Endothelial cell of umbilical vein (primary cell): ENCODE measurements at regions not wholly inside any gene's neighbourhood (a gene's known extent, or its start where the extent isn't known, plus 50 kb on each side); places are given as distances from the start of the nearest gene placed in this dataset.

Experiments used
- BruUV-seq: library from RNA; stranded (reverse); fragments of 400-500 nt; replicated peaks from 2 replicates; lab custom pipeline; 2021; lab: Mats Ljungman, UMichigan
- CTCF ChIA-PET: fragments of 300-600, 350-600 bp; sonication (Branson Sonifier 250); formaldehyde crosslinking; loops from one replicate; lab custom pipeline; 2021; ENCODE audit warnings: antibody characterized with exemption, inconsistent platforms; lab: Charles Lee
- POLR2A ChIA-PET: fragments of 300-600, 350-600 bp; sonication (Branson Sonifier 250); formaldehyde crosslinking; loops from one replicate; lab custom pipeline; 2021; ENCODE audit warnings: antibody characterized with exemption, inconsistent platforms; lab: Charles Lee
- DNase-seq: peaks from one replicate; pipeline ENCODE4 v3.0.0-alpha.2; 2011; ENCODE audit warnings: low read depth, low spot score
- FAIRE-seq: peaks from 2 replicates; lab custom pipeline; 2011; peaks lifted over from hg19 to GRCh38; lab: Jason Lieb, UNC
- H2AFZ ChIP-seq: 2 replicates; pipeline ENCODE4 v1.6.0; 2012; ENCODE audit warnings: low read depth, low read length, control low read depth, inconsistent platforms
- H3K27ac ChIP-seq: 2 replicates; pipeline ENCODE4 v1.5.1; 2011; ENCODE audit warnings: low read depth, mild to moderate bottlenecking, control low read depth, low read length, moderate library complexity; ENCODE audit not compliant: insufficient read depth
- H3K27me3 ChIP-seq, 2 experiments: 2 replicates each; pipeline versions ENCODE4 v1.6.0 to v1.6.1; 2011; ENCODE audit warnings: low read length in 2 of 2, mixed read lengths in 1 of 2; ENCODE audit not compliant: control insufficient read depth in 2 of 2, insufficient read depth in 2 of 2
- H3K36me3 ChIP-seq, 2 experiments: 2 replicates in 1 of 2; 3 replicates in 1 of 2; pipeline ENCODE4 v1.5.1; 2011; ENCODE audit warnings: low read length in 2 of 2, mild to moderate bottlenecking in 1 of 2, moderate library complexity in 1 of 2; ENCODE audit not compliant: control insufficient read depth in 2 of 2, insufficient read depth in 2 of 2; ENCODE audit errors: extremely low read depth in 1 of 2
- H3K4me1 ChIP-seq: 3 replicates; pipeline ENCODE4 v1.5.1; 2011; ENCODE audit warnings: mild to moderate bottlenecking, low read length; ENCODE audit not compliant: control insufficient read depth, insufficient read depth; ENCODE audit errors: extremely low read depth
- H3K4me2 ChIP-seq: 2 replicates; pipeline ENCODE4 v1.6.1; 2011; ENCODE audit warnings: low read length, control low read depth, mixed read lengths; ENCODE audit not compliant: insufficient read depth
- H3K4me3 ChIP-seq, 3 experiments: fragments of 200-600 bp in 1 of 3; sonication (generic), shearing (Covaris generic) in 1 of 3; replicated peaks in 1 of 3; 2 replicates each; pipeline ENCODE4 v1.5.1; 2011 to 2016; ENCODE audit warnings: control low read depth in 3 of 3, low read length in 3 of 3, mild to moderate bottlenecking in 2 of 3, inconsistent platforms in 1 of 3, low read depth in 1 of 3, moderate library complexity in 1 of 3; ENCODE audit not compliant: insufficient read depth in 1 of 3
- H3K79me2 ChIP-seq: 2 replicates; pipeline ENCODE4 v1.6.0; 2012; ENCODE audit warnings: low read length, inconsistent platforms; ENCODE audit not compliant: control insufficient read depth, insufficient read depth
- H3K9ac ChIP-seq: replicated peaks from 2 replicates; pipeline ENCODE3; 2011; ENCODE audit warnings: low read length, control low read depth; ENCODE audit not compliant: insufficient read depth; ENCODE audit errors: extremely low read depth
- H3K9me1 ChIP-seq: replicated peaks from 3 replicates; pipeline ENCODE4 v1.6.0; 2011; ENCODE audit warnings: mild to moderate bottlenecking, low read length; ENCODE audit not compliant: control insufficient read depth, insufficient read depth; ENCODE audit errors: extremely low read depth
- H3K9me3 ChIP-seq: replicated peaks from 2 replicates; pipeline ENCODE4 v1.5.1; 2012; ENCODE audit warnings: low read length, inconsistent platforms; ENCODE audit not compliant: control insufficient read depth, insufficient read depth
- H4K20me1 ChIP-seq: replicated peaks from 2 replicates; pipeline ENCODE3; 2011; ENCODE audit warnings: mild to moderate bottlenecking, low read length; ENCODE audit not compliant: control insufficient read depth, insufficient read depth; ENCODE audit errors: extremely low read depth
- CTCF ChIP-seq, 2 donors: IDR thresholded peaks; 1 replicate in 1 of 2; 2 replicates in 1 of 2; pipeline ENCODE4 v1.5.1; 2011; ENCODE audit warnings: low read length in 2 of 2, mild to moderate bottlenecking in 2 of 2, moderate library complexity in 2 of 2, control low read depth in 1 of 2, inconsistent platforms in 1 of 2, low read depth in 1 of 2; ENCODE audit not compliant: insufficient read depth in 1 of 2; ENCODE audit errors: extremely low read depth in 1 of 2
- EZH2 ChIP-seq: IDR thresholded peaks from 2 replicates; pipeline ENCODE4 v1.6.1; 2012; ENCODE audit warnings: borderline replicate concordance, low read depth, mild to moderate bottlenecking, moderate library complexity, low read length, inconsistent platforms; ENCODE audit not compliant: severe bottlenecking
- FOS ChIP-seq: IDR thresholded peaks from 2 replicates; pipeline ENCODE4 v1.6.1; 2011; ENCODE audit warnings: mild to moderate bottlenecking, low read length, moderate library complexity, borderline replicate concordance; ENCODE audit not compliant: insufficient read depth
- JUN ChIP-seq: IDR thresholded peaks from 2 replicates; pipeline ENCODE4 v1.6.1; 2011; ENCODE audit warnings: borderline replicate concordance, low read depth; ENCODE audit not compliant: insufficient read length, insufficient read depth
- MAX ChIP-seq: IDR thresholded peaks from 2 replicates; pipeline ENCODE4 v1.6.1; 2011; ENCODE audit not compliant: insufficient read depth, insufficient read length
- MYC ChIP-seq: IDR thresholded peaks from one replicate; pipeline ENCODE4 v1.6.1; 2011; ENCODE audit warnings: mild to moderate bottlenecking, low read depth, low read length
- POLR2A ChIP-seq: IDR thresholded peaks from 2 replicates; pipeline ENCODE4 v1.6.1; 2012; ENCODE audit warnings: low read depth, mild to moderate bottlenecking, control low read depth, low read length
- POLR2AphosphoS5 ChIP-seq: IDR thresholded peaks from 2 replicates; pipeline ENCODE4 v1.6.1; 2012; ENCODE audit warnings: low read depth, mild to moderate bottlenecking, control low read depth, low read length, moderate library complexity; ENCODE audit not compliant: insufficient read depth
- dilution Hi-C: fragments of 300-500 bp; cut with MboI; formaldehyde crosslinking; loops from one replicate; pipeline ENCODE4 v1.15.0; 2019; ENCODE audit warnings: low sequenced_read_pairs; ENCODE audit not compliant: extremely low pct_ligation_motif_present
- intact Hi-C: fragments of 100-400 bp; cut with micrococcal nuclease; formaldehyde crosslinking; loops from one replicate; pipeline ENCODE4 v1.10.0; 2022

DNA sequence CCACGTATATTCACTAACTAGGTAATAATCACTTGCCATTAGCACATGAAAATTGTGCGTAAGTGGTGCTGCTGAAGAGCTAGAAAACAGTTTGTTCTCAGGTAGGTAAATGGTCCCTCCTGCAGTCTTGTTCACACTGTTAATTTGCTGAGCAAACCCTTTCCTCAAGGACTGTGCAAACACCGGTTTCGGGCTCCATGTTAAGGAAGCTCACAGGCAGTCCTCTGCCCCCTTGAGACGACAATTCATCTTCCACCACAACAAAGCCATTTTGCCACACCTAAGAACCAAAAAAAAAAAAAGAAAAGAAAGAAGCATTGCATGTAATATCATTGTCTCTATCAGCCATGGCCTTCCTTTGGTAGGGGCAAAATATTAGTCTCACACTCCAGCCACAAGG, 193.9 kb downstream of the BCL11A start:
- FAIRE-seq: no peak
- no peaks in the 10 kb centered on the region for H3K9me1 ChIP-seq
- H3K27ac ChIP-seq: no peak overlapping the region
- H3K36me3 ChIP-seq: no peaks in the 10 kb centered on the region
- TF ChIP-seq MYC: no peak
- TF ChIP-seq POLR2A: no peak
- no peak for TF ChIP-seq MAX
- TF ChIP-seq POLR2AphosphoS5: no peak
- TF ChIP-seq EZH2: no peak
- no peaks in the 10 kb centered on the region for H3K79me2 ChIP-seq
- CTCF ChIA-PET: no interaction called here
- no peaks in the 10 kb centered on the region for H3K27me3 ChIP-seq
- intact Hi-C loops: no loop called here
- H3K9me3 ChIP-seq: peaks cover 6% of the 10 kb centered on the region
- H3K4me1 ChIP-seq: no peaks in the 10 kb centered on the region
- no peaks in the 10 kb centered on the region for H4K20me1 ChIP-seq
- no peak overlapping the region for H3K9ac ChIP-seq
- no peak overlapping the region for H3K4me2 ChIP-seq
- dilution Hi-C loops: no loop called here
- no peak overlapping the region for H3K4me3 ChIP-seq
- H2AFZ ChIP-seq: no peak overlapping the region
- no TSS peak for BruUV-seq
- POLR2A ChIA-PET: no interaction called here
- no peak for DNase-seq

DNA sequence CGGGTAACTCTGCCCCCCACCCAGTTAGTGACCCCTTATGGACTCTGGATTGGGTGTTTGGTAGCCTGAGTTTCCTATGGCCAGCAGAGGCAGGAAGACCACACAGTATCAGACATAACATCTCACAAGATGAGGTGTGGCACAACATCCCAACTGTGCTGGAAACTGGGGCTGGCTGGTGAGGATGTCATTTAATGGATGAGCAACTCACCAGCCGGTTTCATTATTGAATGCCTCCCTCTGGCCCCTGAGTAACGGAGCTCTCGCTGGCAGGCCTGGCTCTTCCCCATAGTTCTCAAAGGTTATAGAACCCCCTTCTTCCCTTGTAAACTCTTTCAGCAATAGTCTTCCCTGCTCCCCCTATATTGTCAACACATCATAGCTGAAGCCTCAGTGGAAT, 195.0 kb downstream of the BCL11A start:
- ChIA-PET POLR2A (no interaction called here), CTCF (no interaction called here)

More for the DNA sequence above, 195.0 kb downstream of the BCL11A start:
- Histone ChIP-seq H2AFZ (no peak overlapping the region), H3K9me1 (no peaks in the 10 kb centered on the region), H3K4me3 (no peak overlapping the region), H3K27ac (no peak overlapping the region), H3K79me2 (no peaks in the 10 kb centered on the region), H3K4me1 (no peaks in the 10 kb centered on the region), H3K9me3 (peaks cover 6% of the 10 kb centered on the region), H3K4me2 (no peak overlapping the region), H3K9ac (no peak overlapping the region), H3K27me3 (no peaks in the 10 kb centered on the region), H3K36me3 (no peaks in the 10 kb centered on the region), H4K20me1 (no peaks in the 10 kb centered on the region)
- intact Hi-C loops (no loop called here), dilution Hi-C loops (no loop called here)
- no TSS peak for BruUV-seq
- DNase-seq: no peak
- no peak for FAIRE-seq
- no peak for TF ChIP-seq FOS
- TF ChIP-seq CTCF (IDR thresholded peaks at IDR 0.05; ENCODE audit: extremely low read depth in 1 of 2, insufficient read depth in 1 of 2, low read depth in 1 of 2, low read length in 2 of 2): no peak
- TF ChIP-seq MAX: no peak
- TF ChIP-seq EZH2: no peak
- TF ChIP-seq JUN: no peak
